Transverse colon (tissue), 4 donors: ENCODE measurements at regions not wholly inside any gene's neighbourhood (a gene's known extent, or its start where the extent isn't known, plus 50 kb on each side); places are given as distances from the start of the nearest gene placed in this dataset.

Experiments used
- CTCF ChIP-seq, 5 experiments: fragments of 200-600 bp in 3 of 5; fragments of 450-650 bp in 2 of 5; sonication (generic) in 3 of 5; IDR thresholded peaks; 1 replicate in 2 of 5; 2 replicates in 3 of 5; pipeline ENCODE4 v1.5.1; 2016 to 2017; ENCODE audit warnings: antibody characterized with exemption in 5 of 5, inconsistent platforms in 3 of 5, mild to moderate bottlenecking in 2 of 5, moderate library complexity in 1 of 5
- EP300 ChIP-seq: sonication (generic); formaldehyde crosslinking; IDR thresholded peaks from one replicate; pipeline ENCODE4 v1.6.1; 2017; ENCODE audit warnings: antibody characterized with exemption, low read depth
- POLR2A ChIP-seq: fragments of 450-650 bp; IDR thresholded peaks from one replicate; pipeline ENCODE4 v1.6.1; 2016; ENCODE audit warnings: antibody characterized with exemption, mild to moderate bottlenecking, moderate library complexity
- POLR2AphosphoS5 ChIP-seq, 3 donors: sonication (generic); formaldehyde crosslinking; IDR thresholded peaks; one replicate each; pipeline ENCODE4 v1.6.1; 2016; ENCODE audit warnings: antibody characterized with exemption in 3 of 3

GRCh38 chr18:64650068-64650467, 501.2 kb upstream of the LINC00305 start:
- TF ChIP-seq POLR2A (no peak), CTCF (IDR thresholded peaks at IDR 0.05) (no peak), POLR2AphosphoS5 (IDR thresholded peaks at IDR 0.05) (no peak), EP300 (no peak)
